ENCODE measurements at regions not wholly inside any gene's neighbourhood (a gene's known extent, or its start where the extent isn't known, plus 50 kb on each side); places are given as distances from the start of the nearest gene placed in this dataset. TPM values are rescaled to one million over a fixed set of nuclear protein-coding genes. Genes with fewer than 3 reads are reported as not detected.
"Not testable (repeated sequence)": the region's sequence is repeated elsewhere in the genome, so short reads cannot be mapped to it uniquely, and the experiment has no call there.

DNA sequence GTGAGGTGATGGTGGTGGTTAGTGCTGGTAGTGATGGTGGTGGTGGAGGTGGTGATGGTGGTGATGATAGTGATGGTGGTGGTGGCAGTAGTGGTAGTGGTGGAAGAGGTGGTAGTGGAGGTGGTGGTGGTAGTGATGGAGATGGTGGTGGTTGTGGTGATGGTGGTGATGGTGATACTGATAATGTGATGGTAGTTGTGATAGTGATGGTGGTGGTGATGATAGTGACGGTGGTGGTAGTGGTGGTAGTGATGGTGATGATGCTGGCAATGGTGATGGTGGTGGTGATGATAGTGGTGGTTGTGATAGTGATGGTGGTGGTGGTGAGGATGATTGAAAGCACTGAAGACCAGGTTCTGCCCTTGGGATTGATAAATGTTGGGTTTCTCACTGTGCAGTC lies 85.2 kb upstream of the SLC1A3 start:
- FAIRE-seq (no peak), DNase-seq (ENCODE audit: low spot score in 2 of 2) (no peak)

DNA sequence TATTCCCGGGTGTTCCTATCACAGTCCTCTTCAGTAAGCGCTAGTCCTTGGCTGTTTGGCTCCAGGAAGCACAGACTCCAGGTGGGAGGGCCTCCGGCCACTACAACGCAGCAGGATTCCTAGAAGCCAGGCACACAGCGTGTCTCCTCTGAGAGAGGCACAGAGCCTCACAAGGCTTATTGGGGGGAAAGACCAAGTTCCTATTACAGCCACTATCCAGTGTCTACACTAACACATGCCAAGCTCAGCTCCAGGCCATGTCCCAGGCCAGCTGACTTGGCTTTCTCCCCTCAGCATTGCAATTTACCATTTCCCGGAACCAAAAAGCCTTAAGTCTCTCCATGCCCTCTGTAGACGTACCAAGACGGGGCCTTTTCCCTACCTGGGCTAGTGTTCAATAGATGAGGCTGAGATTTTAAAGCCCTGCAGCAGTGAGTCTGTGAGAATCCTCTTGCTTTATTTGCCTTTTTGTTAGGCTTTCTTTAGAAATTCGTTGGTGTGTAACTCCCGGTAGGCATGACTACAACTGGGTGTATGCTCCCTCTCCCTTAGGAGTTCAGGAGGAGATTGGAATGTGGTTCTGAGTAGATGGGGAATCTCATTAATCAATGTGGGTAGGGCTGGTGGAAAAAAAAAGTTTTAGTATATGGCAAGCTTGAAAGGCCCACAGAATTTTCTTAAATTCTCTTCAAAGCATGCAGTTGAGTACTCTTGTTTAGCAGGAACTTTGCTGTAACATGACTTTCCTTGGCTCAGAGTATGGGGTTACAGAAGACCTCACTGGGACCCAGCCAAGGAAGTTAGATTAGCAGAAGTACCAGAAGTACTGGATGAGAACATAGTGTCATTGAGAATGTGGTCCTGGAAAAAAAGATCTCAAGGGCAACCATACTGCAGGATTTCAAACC lies 84.3 kb upstream of the SLC1A3 start:
- FAIRE-seq (no peak), DNase-seq (ENCODE audit: low spot score in 2 of 2) (no peak)

DNA sequence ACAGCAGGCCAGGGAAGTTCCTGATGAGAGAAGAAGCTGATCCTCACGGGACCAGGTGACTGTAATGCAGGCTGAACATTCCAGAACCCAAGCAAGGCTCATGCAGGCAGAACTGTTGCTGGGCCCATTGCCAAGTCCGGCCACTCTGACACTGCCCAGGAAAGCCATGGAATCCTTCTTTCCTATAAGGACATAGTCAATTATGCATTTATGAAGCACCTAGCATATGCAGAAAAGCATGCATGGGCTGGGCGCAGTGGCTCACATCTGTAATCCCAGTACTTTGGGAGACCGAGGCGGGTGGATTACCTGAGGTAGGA lies 83.7 kb upstream of the SLC1A3 start:
- no peak for FAIRE-seq
- DNase-seq (ENCODE audit: low spot score in 2 of 2) = no peak

DNA sequence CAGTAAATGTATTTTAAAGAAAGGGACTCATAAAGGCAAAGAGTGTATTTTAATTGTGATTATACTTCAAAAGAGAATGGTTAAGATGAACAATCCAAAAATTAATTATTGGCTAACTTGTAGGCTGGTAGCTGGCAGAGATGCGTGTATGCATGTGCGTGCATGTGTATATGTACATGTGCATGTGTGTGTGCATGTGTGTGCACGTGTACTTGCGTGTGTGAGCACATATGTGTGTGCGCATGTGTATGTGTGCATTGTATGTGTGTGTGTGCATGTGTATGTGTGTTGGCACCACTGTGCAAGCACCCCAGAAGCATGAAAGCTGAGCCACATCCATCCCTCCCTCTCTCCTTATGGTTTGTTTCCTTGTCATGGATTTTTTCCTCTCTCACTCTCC lies 83.0 kb upstream of the SLC1A3 start:
- DNase-seq (ENCODE audit: low spot score in 2 of 2) = no peak
- FAIRE-seq = no peak

DNA sequence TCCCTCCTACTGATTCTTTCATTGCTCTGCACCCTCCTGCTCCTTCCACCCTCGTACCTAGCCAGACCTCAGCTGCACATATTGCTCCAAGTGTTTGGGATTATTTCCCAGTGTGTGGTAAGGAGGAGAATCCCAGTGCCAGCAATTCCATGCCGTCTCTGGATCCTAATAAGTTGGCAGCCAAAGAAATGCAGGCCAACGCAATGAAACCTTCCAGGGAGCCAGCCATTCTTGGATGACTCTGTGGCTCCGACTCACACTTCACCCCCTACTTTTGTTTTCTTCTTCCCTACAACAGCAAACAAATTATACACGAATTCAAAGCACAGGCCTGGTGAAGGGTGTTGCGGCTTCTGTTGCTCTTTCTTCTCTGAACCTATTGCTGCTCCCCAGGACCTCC lies 82.5 kb upstream of the SLC1A3 start:
- no peak for DNase-seq (ENCODE audit: low spot score in 2 of 2)
- no peak for FAIRE-seq

DNA sequence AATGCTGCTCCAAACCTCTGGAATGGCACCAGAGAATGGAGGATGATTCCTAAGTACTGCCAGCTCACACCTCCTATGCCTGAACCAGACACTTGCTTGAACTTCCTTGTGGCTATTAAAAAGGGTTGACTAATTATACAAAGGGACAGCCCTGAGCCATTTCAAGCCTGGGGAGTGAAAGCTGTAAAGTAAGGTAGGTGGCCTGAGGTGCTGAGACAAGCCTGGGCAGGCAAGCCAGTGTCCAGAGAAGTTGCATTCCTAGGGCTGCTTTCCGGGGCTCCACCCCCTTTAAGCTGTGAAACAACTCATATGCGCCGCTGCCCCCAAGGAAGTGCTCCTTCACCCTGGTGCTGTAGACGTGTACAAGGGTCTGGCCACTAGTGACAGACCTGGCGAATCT lies 79.9 kb upstream of the SLC1A3 start:
- no peak for DNase-seq (ENCODE audit: low spot score in 2 of 2)
- no peak for FAIRE-seq

DNA sequence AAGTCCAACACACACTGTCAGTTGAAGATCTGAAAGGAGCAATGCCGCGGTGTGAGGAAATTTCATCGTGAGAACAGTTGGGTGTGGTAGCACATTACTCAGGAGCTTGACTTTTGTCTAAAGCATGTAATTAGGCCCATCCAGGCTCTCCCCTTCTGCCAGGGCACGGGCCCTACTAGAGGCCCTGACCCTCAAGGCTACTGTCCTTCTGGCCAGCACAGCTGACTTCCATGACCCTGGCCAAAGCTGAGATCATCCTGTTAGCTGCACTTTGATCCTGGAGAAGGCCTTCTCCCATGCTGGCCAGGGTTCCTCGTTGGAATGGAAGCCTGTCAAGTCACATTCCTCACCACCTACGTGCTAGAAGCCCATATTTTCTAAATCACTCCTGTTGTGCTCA lies 77.8 kb upstream of the SLC1A3 start:
- FAIRE-seq (no peak), DNase-seq (ENCODE audit: low spot score in 2 of 2) (no peak)

DNA sequence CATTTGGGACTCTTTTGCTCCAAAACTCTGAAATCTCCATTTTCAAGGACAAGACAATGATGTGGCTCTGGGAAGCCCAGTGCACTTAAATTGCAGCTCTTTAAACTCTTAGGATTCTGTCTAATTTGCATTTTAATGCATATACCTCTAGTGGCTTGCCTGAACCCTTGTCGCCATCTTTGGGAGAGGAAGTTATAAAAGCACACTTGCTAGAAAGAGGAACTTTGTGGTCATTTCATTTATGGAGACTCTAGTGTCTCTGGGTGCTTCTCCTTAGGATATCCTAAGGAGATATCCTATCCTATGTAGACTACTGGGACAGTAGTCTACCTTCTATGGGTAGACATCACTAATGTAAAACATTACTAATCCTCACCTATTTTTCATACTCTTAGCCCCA lies 77.3 kb upstream of the SLC1A3 start:
- FAIRE-seq = no peak
- no peak for DNase-seq (ENCODE audit: low spot score in 2 of 2)

DNA sequence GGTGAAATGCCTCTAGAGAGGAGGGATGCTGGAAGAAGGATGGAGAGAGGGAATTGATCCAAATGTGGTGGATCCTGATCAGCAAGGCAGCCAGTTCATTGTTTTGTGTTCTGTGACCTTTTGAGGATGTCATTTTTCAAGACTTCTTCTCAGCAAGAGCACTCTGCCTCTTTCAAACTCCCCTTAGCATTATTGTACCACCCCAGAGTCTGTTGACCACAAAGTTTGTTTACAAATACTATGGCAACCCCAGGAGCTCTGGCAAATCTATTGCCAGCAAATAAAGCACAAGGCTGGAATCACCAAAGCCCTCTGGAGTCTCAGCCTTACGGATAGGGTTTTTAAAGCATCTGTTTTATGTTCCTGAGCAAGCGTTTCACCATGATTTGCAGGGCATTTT lies 76.2 kb upstream of the SLC1A3 start:
- FAIRE-seq (no peak), DNase-seq (ENCODE audit: low spot score in 2 of 2) (no peak)

DNA sequence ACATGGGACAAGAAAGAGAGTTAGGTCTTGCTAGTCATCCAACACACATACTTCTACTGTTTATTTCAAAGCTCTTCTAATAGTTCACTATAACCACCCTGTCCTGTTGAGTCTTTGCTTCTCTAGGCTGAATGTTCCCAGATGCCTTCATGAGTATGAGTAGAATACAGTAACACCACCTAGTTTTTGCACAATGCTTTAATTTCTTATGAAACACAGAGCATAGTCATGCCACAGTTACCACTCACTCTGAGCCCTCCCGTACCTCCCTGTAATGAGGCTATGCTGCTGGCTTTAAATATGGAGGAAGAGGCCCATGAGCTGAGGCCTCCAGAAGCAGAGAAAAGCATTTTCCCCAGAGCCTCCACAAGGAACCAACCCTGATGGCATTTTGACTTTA lies 75.0 kb upstream of the SLC1A3 start:
- DNase-seq (ENCODE audit: low spot score in 2 of 2) (no peak), FAIRE-seq (no peak)

DNA sequence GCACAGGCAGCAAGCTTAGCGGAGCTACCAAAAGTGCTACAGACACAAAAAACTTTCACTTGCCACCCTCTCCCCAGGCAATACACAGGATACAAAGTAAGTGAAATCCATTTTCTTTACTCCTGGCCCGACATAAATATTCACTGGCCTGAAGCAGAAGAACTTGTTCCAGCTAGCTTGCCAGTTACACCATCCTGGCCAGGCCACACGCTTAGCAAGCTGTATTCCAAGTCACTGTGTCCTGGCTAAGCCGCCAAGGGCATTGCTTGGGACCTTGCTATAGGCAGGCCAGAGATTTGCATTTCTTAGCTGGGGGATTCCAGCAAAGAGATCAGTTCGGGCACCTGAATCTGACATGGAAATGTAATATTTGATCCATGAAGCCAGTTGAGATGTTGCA lies 71.0 kb upstream of the SLC1A3 start:
- no peak for DNase-seq (ENCODE audit: low spot score in 2 of 2)
- no peak for FAIRE-seq

DNA sequence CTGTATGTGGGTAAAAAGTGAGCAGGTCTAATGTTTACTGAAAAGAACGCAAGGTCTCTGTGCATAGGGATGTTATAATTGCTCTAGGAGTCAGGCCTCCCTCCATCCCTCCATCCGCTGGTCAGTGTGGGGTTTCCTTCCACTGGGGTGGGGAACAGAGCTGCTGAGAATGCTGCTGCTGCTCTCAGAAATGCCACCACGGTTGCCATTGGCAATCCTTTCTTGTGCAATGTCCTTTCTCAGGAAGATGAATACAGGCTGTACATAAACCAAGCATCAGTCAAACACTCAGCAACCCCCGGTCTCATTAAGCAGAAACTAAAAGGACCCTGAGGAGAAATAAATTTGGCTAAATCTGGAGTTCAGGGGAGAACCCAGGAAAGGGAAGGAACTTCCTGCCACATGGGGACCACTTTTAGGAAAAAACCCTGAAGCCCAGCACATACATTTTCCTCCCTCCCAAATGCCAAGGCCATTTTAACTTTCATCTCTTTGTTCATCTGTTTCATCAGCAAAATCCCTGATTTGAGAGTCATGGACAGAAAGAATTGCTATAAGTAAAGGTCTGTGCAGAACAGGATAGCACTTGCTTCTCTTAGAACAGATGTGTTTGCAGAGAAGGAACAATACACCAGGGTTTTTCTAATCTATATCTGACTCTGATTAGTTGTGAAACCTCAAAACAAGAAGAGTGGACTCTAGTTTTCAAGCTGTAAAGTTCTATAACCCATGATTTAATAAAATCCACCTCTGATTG lies 70.4 kb upstream of the SLC1A3 start:
- DNase-seq (ENCODE audit: low spot score in 2 of 2) (no peak), FAIRE-seq (no peak)

DNA sequence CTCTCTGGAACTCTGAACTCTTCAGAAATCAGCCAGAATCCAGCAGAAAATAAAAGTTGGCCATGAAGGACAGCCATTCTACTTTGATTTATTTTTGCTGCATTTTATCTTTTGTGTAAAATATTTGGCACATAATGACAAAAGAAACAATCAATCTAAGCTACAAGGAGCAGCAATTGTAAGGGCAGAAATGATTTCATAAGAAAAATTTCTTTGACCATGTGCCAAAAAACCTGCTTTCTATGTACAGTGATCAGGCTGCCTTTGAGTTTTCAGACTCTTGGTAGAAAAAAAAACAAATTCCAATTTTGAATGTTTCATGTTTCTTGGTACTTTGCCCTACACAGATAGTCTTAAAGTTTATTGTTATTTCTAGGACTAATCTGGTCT lies 69.8 kb upstream of the SLC1A3 start:
- DNase-seq (ENCODE audit: low spot score in 2 of 2) = no peak
- no peak for FAIRE-seq

DNA sequence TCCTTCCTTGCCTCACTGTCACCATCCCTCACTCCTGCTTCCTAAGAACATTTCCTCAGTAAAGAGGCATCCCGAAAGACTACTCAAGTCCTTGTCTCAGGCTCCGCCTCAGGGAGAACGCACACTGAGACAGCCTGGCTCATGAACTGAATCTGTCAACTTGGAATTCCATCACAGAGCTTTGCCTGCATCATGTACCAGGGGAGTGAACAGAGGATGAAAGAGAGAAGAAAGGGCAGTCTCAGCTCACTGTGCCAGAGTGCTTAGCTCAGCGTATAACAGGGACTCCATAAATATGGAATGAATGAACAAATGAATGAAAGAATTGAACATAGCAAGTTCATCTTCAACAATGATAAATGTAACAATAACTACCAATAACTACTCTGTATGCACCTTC lies 68.7 kb upstream of the SLC1A3 start:
- DNase-seq (ENCODE audit: low spot score in 2 of 2) (no peak), FAIRE-seq (no peak)

DNA sequence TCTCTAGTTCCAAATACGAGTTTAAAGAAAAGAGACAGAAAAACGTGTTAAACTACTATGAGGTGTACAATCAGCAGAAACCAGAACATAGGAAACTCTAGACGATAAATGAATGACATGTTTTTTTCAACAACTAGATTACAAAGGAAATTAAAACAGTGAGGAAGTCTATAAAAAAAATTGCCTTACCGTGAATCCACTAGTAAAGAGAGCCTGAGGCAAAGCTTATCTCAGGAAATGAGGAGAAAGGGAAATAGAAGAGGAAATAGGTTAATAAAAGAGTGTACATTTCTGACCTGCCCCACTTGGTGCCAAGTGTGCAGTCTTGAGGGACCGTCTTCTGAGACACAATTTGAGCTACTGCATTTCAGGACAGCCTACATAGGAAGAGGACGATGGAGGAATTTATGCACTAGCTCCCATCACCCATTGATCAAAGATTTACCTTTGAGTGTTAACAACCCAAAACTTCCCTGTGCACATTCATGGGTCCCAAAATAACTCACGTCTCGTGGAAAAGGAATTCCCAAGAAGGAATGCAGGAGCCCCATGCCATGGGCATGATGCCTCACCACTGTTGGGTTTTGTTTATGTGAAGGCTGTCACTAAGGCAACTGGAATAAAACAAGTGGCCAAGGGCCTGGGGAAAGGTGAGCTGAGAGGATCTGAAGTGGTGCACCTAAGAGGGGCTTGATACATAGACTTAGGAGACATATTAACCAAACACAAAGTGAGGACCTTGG lies 53.6 kb upstream of the SLC1A3 start:
- DNase-seq (ENCODE audit: low spot score in 2 of 2) = no peak
- FAIRE-seq = no peak

DNA sequence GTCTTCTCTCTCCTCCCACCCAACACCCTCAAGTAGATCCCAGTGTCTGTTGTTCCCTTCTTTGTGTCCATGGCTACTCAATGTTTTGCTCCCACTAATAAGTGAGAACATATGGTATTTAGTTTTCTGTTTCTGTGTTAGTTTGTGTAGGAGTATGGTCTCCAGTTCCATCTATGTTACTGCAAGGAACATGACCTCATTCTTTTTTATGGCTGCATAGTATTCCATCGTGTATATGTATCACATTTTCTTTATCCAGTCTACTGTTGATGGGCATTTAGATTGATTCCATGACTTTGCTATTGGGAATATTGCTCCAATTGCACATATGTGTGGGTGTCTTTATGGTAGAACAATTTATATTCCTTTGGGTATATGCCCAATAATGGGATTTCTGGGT lies 51.4 kb upstream of the SLC1A3 start:
- not testable (repeated sequence) for DNase-seq (ENCODE audit: low spot score in 2 of 2); FAIRE-seq

Small RNAs in the stretch of these regions (small RNA-seq; reads per million reads assigned to genes)
- gene RNA5SP181 = not detected

All from frontal cortex (tissue), 4 donors.